Kidney glomerular epithelial cell (primary cell): ENCODE measurements at regions not wholly inside any gene's neighbourhood (a gene's known extent, or its start where the extent isn't known, plus 50 kb on each side); places are given as distances from the start of the nearest gene placed in this dataset.

ENCODE experiments used
- DNase-seq: peaks from one replicate; lab custom pipeline; 2025; lab: John Stamatoyannopoulos, UW

GRCh38 chr10:120705309-120705708, 145.9 kb upstream of the WDR11 start:
- no peak for DNase-seq

GRCh38 chr10:120710076-120710475, 141.1 kb upstream of the WDR11 start:
- DNase-seq: no peak

GRCh38 chr10:120711860-120712259, 139.3 kb upstream of the WDR11 start:
- DNase-seq: no peak

DNA sequence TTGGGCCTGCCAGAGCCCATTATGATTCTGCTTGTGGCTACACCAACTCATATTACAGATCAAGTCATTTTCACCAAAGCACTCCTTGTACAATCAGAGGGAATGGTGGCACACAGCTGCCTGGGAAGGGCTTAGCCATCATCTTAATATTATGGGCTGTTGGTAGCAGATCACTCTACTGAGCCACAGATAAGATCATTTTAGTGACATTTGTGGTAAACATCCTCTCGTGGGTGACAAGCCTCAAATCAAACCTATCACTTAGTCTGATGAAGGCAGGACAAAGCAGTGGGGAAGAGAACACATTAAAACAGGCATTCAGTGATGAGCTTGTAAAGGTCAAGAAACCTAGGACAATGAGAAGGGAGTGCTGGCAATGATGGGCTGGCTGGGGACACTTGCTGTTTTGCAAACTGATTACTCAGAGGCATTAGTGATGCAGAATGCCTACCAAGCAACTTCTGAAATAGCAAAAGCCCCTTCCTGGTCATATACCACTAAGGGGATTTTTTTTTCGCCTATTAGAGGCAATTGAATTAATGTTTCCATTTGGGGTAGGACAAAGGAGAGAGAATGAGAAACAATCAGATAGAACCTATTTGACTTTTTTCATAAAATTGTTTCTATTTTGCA, 137.5 kb upstream of the WDR11 start:
- no peak for DNase-seq

GRCh38 chr10:120715171-120715570, 136.0 kb upstream of the WDR11 start:
- DNase-seq: no peak

- no peak for DNase-seq
Observed at GRCh38 chr10:120719333-120719732, 131.8 kb upstream of the WDR11 start.

DNA sequence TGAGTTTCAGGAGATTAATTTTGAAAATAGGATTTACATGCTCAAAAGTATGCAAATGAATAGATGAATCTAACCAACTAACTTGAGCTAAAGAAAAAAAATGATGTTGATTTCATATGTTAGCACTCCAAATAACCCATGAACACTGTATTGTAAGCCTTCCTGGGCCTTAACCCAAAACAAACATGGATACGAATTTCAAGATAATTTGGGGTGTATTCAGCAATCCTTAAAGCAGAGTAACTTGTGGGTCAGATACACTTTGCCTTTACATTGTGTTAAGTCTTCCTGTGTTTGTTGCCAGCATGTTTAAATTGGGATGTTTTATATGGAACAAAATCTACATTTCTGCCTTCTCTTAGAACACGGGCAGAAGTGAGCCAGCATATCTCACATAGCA, 124.2 kb upstream of the WDR11 start:
- no peak for DNase-seq

DNA sequence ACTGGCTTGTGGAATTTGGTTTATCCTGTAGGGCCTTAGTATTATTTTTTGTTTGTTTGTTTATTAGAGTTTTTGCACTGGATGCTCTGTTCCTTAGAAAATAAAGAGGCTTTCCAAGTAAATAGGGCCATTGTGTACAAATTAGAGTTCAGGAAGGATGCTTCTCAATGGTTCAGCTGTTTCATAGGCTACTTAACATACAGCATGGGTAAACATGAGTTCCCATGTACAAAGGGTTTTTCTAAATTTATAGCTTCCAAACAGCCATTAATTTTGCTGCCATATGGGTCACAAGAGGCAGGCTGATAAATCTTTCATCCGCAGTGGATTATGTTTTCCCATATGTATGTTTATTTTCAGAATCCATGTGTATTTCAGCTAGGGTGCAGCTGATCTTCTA, 121.6 kb upstream of the WDR11 start:
- no peak for DNase-seq

DNA sequence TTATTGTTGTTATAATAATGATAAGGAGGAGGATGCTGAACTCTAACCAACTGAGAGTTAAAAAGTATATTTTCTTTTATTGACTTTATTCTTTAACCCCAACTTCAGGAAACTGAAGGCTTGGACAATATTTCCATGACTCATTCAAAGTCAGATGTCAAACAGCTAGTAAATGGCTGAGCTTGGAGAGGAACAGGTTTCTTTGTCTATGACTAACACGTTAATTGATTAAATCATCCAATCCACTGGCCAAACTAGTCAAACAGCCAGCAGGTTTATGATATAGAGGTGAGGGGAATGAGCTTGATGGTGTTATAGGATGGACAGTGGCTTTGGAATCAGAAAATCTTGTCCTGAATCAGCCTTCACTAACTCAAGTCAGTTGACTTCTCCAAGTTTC, 119.1 kb upstream of the WDR11 start:
- no peak for DNase-seq

DNA sequence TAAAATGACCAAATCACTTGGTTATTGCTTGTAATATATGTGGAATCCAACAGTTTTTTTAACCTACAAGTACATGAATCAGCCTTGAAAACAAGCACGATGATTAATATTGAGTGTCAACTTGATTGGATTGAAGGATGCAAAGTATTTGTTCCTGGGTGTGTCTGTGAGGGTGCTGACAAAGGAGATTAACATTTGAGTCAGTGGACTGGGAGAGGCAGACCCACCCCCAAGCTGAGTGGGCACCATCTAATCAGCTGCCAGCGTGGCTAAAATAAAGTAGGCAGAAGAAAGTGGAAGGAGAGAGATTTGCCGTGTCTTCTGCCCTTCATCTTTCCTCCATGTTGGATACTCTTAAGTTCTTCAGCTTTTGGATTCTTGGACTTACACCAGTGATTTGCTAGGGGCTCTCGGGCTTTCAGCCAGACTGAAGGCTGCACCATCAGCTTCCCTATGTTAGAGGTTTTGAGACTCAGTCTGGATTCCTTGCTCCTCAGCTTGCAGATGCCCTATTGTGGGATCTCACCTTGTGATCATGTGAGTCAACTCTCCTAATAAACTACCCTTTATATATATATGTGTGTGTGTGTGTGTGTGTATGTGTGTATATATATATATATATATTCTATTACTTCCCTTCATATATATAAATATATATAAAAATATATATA, 118.4 kb upstream of the WDR11 start:
- no peak for DNase-seq

- no peak for DNase-seq
Observed at GRCh38 chr10:120734483-120735078, 116.6 kb upstream of the WDR11 start.

- DNase-seq: no peak
Observed at GRCh38 chr10:120735315-120735714, 115.8 kb upstream of the WDR11 start.

DNA sequence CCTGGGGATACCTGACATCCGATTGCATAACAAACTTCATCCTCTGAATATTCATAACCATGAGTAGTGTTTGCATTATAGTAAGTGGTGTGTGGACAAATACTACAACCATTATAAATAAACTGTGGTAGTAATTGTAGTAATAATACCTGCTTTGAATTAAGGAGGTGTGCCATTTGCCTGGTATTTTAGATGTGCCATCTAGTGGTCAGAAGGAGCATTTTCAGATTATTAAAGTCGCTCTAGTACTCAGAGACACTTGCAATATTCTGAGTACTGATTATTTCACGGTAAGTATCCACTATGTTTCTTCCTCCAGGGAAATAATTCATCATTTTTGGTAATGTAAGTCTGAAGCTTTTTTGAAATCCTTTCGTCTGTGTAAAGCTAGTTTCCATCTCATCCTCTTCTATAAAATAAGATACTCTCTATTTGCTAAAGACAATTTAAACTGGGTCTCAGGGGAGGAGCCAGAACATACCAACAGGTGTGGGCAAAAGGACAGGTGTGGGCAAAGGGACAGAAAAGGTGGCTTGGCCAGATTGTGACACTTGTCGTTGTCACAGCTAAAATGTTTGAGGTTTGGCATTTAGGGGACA, 115.3 kb upstream of the WDR11 start:
- peak; percentile 44 for DNase-seq

GRCh38 chr10:120736377-120736776, 114.8 kb upstream of the WDR11 start:
- no peak for DNase-seq

GRCh38 chr10:120738658-120739057, 112.5 kb upstream of the WDR11 start:
- peak; percentile 16 for DNase-seq

DNA sequence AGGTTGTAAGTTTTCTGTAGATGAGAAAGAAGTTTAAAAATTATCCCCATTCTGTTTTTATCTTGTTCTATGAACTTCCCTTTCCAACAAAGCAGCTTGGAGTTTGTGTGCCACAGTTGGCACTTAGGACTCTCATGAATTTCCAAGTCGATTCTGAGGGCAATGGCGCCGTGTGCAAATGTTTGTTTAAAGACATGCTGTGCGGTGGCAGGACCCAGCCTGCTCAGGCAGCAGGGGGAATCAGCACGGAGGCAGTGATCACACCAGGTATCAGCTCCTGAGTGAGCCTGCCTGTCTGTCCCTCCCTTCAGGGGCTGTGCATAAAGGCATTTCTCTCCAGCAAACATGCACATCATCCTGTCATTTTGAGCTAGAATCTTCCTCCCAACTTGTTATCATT, 109.8 kb upstream of the WDR11 start:
- DNase-seq: no peak

DNA sequence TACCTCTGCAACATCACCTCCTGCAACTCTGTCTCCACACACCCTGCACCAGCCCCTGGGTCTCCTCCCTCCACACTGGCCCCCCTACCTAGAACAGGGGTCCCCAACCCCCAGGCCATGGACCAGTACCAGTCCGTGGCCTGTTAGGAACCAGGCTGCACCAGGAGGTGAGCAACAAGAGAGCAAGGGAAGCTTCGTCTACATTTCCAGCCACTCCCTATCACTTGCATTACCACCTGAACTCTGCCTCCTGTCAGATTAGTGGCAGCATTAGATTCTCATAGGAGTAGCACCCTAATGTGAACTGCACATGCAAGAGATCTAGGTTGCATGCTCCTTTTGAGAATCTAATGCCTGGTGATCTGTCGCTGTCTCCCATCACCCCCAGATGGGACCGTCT, 108.8 kb upstream of the WDR11 start:
- no peak for DNase-seq

- no peak for DNase-seq
Observed at GRCh38 chr10:120744040-120744439, 107.1 kb upstream of the WDR11 start.

DNA sequence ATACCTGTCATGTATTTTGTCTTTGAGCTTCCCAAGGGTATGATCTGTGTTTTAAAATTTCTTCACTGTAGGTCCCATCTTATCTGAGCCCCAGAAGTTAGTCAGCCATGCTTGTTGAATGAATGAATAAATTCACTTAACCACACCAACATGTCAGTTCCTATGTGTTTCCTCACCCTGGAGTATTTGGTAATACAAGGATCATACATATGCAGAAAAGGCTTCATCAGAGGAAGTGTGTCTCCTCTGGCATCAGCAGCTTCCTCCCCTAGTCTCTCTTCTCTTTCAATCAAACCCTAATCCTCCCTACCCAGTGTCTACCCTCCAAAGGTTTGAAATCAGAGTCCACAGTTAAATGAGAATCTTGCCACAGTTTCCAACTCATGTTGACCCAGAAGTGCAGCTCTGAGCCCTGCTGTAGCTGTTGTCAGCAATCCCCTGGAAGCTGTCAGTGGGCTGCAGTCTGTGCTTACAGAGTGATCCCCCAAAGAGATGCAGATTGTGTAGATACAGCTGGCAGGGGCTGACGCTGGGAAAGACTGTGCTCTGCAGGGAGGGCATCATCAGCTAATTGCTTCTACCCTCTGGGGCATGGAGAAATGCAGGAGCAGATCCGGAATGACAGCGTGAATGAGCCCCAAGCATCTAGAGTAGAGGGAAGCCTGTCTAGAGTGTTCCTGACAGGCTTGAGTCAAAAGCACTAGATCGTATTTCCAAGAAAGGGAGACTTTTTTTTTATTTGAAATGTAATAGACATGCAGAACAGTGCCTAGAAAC, 105.0 kb upstream of the WDR11 start:
- no peak for DNase-seq

- no peak for DNase-seq
Observed at GRCh38 chr10:120748519-120748918, 102.6 kb upstream of the WDR11 start.

DNA sequence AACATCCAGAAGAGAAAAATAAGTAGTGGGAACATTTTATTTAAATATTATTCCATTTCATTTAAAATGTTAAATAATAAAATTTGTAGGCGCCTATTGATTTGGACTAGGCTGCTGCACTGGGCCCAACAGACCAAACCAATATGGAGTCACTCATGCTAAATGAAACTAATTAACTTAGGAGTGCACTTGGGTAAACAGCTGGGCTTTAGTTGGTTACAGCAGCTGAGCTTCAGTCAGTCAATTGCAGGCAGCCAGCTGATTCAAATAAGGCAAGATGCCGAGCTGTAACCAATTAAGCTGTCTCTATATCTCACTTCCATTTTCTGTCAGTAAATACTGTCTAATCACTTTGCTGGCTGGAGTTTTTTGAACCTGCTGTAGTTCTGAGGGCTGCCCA, 102.1 kb upstream of the WDR11 start:
- DNase-seq: no peak

GRCh38 chr10:120749856-120750566, 101.2 kb upstream of the WDR11 start:
- no peak for DNase-seq
